Left lung (tissue), 4 donors: ENCODE measurements at regions not wholly inside any gene's neighbourhood (a gene's known extent, or its start where the extent isn't known, plus 50 kb on each side); places are given as distances from the start of the nearest gene placed in this dataset.

ENCODE experiments used
- ATAC-seq: fragments of 200-7000 bp; cut with Tn5 transposase; one replicate; pipeline ENCODE4 v1.9.1; 2020; ENCODE audit warnings: moderate library complexity
- DNase-seq, 4 donors: peaks; one replicate each; pipeline ENCODE4 v3.0.0-alpha.2; 2013 to 2020
- H3K27ac ChIP-seq, 2 donors: fragments of 200-600 bp; sonication (generic) in 1 of 2; one replicate each; pipeline versions ENCODE4 v1.5.0 to v1.8.0; 2020 to 2021
- H3K27me3 ChIP-seq, 2 donors: fragments of 200-600 bp; sonication (generic) in 1 of 2; one replicate each; pipeline versions ENCODE4 v1.5.0 to v1.8.0; 2020 to 2021
- H3K36me3 ChIP-seq, 2 donors: fragments of 200-600 bp; sonication (generic) in 1 of 2; one replicate each; pipeline versions ENCODE4 v1.5.0 to v1.8.0; 2020 to 2021
- H3K4me1 ChIP-seq, 2 donors: fragments of 200-600 bp; one replicate each; pipeline ENCODE4 v1.8.0; 2021
- H3K4me3 ChIP-seq, 2 donors: fragments of 200-600 bp; sonication (generic) in 1 of 2; one replicate each; pipeline versions ENCODE4 v1.5.0 to v1.8.0; 2020 to 2021; ENCODE audit warnings: mild to moderate bottlenecking in 1 of 2
- H3K9me3 ChIP-seq, 2 donors: fragments of 200-600 bp; sonication (generic) in 1 of 2; one replicate each; pipeline versions ENCODE4 v1.5.0 to v1.8.0; 2020 to 2021
- intact Hi-C, 2 donors: fragments of 100-400 bp; cut with DNase I; formaldehyde crosslinking; loops; one replicate each; pipeline versions ENCODE4 v1.11.2 to v1.14.2; 2022
- TF ChIP-seq, protein P1 (sequence below), 2 donors: fragments of 200-600 bp; sonication (generic) in 1 of 2; IDR thresholded peaks; one replicate each; pipeline versions ENCODE4 v1.5.0 to v1.8.0; 2021; ENCODE audit warnings: antibody characterized with exemption in 2 of 2
- donor health status: DM: no; HTN: yes; CAD: no.
- donor health status: DM: no; HTN: no; CAD: no.

DNA sequence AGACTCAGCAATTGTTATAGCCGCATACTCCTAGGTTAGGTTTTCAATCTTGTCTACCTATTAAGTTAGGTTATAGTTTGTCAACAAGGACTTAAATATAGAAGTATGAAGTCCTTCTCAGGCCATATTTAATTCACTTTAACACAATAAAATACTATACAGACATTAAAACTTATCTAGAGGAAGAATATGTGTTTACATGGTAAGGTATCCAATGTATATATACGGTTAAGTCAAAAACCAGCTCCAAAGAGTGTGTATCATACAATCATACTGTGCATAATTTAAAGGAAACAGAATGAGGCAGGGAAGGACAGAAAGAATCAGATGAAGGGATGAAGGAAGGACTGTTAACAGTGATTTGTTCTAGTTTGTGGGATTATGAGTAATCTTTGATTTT is 79.5 kb upstream of the LANCL2 start:
- TF ChIP-seq, protein P1, sequence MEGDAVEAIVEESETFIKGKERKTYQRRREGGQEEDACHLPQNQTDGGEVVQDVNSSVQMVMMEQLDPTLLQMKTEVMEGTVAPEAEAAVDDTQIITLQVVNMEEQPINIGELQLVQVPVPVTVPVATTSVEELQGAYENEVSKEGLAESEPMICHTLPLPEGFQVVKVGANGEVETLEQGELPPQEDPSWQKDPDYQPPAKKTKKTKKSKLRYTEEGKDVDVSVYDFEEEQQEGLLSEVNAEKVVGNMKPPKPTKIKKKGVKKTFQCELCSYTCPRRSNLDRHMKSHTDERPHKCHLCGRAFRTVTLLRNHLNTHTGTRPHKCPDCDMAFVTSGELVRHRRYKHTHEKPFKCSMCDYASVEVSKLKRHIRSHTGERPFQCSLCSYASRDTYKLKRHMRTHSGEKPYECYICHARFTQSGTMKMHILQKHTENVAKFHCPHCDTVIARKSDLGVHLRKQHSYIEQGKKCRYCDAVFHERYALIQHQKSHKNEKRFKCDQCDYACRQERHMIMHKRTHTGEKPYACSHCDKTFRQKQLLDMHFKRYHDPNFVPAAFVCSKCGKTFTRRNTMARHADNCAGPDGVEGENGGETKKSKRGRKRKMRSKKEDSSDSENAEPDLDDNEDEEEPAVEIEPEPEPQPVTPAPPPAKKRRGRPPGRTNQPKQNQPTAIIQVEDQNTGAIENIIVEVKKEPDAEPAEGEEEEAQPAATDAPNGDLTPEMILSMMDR (IDR thresholded peaks at IDR 0.05), result no peak
- no peak for ATAC-seq
- no peaks in the 10 kb centered on the region for H3K4me1 ChIP-seq
- intact Hi-C loops, result no loop called here
- peaks cover 3 to 6% of the 10 kb centered on the region in 2 donors for H3K27me3 ChIP-seq
- no peaks in the 10 kb centered on the region for H3K36me3 ChIP-seq
- H3K4me3 ChIP-seq, result no peak overlapping the region
- DNase-seq, result no peak
- no peaks in the 10 kb centered on the region for H3K9me3 ChIP-seq
- H3K27ac ChIP-seq, result no peak overlapping the region

DNA sequence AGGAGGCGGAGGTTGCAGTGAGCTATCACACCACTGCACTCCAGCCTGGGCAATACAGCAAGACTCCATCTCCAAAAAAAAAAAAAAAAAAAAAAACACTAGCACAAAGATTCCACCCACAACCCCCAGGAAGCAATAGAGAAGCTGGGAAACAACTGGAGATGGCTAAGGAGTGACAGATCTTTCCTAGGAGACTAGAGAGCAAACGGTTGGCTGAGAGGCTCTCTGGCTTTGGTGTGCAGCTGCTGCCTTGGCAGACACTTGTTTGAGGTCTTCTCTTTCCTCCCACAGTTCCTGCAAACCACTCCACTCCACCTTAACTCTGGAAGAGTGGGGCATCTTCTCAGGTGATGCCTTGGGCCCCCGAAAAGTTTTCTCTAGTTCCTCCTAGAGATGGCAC is 78.5 kb upstream of the LANCL2 start:
- H3K36me3 ChIP-seq, result no peaks in the 10 kb centered on the region
- no peak for ATAC-seq
- TF ChIP-seq, protein P1 (IDR thresholded peaks at IDR 0.05), result no peak
- intact Hi-C loops, result no loop called here
- no peak overlapping the region for H3K27ac ChIP-seq
- H3K9me3 ChIP-seq, result no peaks in the 10 kb centered on the region
- no peaks in the 10 kb centered on the region for H3K4me1 ChIP-seq
- H3K4me3 ChIP-seq, result no peak overlapping the region
- peaks cover 3 to 6% of the 10 kb centered on the region in 2 donors for H3K27me3 ChIP-seq
- DNase-seq, result no peak

DNA sequence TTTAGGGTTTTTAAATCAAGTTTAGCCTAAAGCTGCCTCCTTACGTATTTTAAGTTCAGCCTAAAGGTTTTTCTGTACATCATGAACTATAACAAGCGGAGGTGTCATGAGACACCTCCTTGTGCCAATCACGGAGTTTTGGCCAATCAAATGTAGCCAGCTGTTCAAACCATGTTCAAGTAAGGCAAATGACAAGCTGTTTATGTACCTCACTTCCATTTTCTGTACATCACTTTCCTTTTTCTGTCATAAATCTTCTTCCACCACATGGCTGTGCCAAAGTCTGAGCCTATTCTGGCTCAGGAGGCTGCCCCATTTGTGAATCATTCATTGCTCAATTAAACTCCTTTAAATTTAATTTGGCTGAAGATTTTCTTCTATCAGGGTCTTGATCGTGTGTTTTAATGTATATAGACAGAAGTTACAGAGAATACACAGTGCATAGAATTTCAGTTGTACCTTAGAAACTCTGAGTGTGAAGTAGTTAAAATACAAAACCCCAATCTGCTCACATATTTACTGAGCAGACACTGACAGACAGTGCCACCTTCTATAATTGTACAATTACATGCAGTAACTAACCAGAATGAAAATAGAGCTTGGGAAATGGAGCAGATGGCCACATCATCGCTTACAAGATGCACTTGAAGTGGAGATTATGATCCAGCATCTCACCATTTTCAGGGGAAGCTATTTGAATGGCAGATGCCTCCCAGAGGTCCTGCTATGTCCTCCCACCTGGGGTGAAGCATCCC is 76.9 kb upstream of the LANCL2 start:
- no peak overlapping the region for H3K4me3 ChIP-seq
- no peak overlapping the region for H3K27ac ChIP-seq
- H3K4me1 ChIP-seq, result no peaks in the 10 kb centered on the region
- peaks cover 3 to 6% of the 10 kb centered on the region in 2 donors for H3K27me3 ChIP-seq
- TF ChIP-seq, protein P1 (IDR thresholded peaks at IDR 0.05), result no peak
- no peak for ATAC-seq
- intact Hi-C loops, result no loop called here
- no peaks in the 10 kb centered on the region for H3K9me3 ChIP-seq
- no peaks in the 10 kb centered on the region for H3K36me3 ChIP-seq
- no peak for DNase-seq

DNA sequence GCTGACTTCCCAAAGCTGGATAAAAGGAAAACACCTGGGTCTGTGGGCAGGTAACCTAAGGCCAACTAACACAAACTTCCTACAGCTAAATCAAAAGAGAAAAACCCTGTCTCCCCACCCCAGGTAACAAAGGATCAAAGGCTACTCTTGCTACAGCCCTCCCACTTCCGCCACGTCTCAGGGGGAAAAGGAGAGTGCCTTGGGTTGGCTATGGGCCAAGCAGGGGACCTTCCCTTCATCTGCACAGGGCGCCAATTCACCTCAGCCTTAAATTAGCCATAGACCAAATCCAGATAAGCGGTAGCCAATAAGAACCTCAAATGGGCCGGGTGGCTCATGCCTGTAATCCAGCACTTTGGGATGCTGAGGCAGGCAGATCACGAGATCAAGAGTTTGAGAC is 69.1 kb upstream of the LANCL2 start:
- Histone ChIP-seq H3K27me3 (peaks cover 0 to 21% of the 10 kb centered on the region in 2 donors), H3K4me3 (no peak overlapping the region), H3K36me3 (no peaks in the 10 kb centered on the region), H3K9me3 (no peaks in the 10 kb centered on the region), H3K4me1 (no peaks in the 10 kb centered on the region), H3K27ac (no peak overlapping the region)
- peak in 1 of 4 donors; percentile 6 for DNase-seq
- TF ChIP-seq, protein P1 (IDR thresholded peaks at IDR 0.05), result no peak
- no peak for ATAC-seq
- intact Hi-C loops, result no loop called here

DNA sequence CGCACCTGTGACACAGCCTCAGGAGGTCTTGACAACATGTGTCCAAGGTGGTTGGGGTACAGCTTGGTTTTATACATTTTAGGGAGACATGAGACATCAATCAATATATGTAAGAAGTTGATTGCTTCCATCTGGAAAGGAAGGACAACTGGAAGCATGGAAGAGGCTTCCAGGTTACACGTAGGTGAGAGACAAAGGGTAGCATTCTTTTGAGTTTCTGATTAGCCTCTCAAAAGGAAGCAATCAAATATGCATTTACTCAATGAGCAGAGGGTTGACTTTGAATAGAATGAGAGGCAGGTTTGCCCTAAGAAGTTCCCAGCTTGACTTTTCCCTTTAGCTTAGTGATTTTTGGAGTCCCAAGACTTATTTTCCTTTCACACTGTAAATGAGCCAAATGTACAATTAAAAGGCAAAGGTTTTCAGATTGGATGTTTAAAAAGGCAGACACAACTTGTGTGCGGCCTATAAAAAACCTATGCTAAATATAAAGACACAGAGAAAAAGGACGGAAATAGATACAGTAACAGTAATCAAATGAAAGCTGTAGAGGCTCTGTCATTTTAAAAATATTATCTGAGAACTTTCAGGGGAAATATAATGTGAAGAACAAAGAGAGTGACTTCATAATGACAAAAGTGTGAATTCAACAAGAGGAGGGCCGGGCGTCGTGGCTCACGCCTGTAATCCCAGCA is 65.7 kb upstream of the LANCL2 start:
- intact Hi-C loops, result no loop called here
- H3K36me3 ChIP-seq, result no peaks in the 10 kb centered on the region
- no peak for DNase-seq
- TF ChIP-seq, protein P1 (IDR thresholded peaks at IDR 0.05), result no peak
- peaks cover 0 to 12% of the 10 kb centered on the region in 2 donors for H3K27me3 ChIP-seq
- no peaks in the 10 kb centered on the region for H3K4me1 ChIP-seq
- H3K9me3 ChIP-seq, result no peaks in the 10 kb centered on the region
- no peak overlapping the region for H3K4me3 ChIP-seq
- no peak for ATAC-seq
- H3K27ac ChIP-seq, result no peak overlapping the region
